H9 (cell line): ENCODE measurements at regions not wholly inside any gene's neighbourhood (a gene's known extent, or its start where the extent isn't known, plus 50 kb on each side); places are given as distances from the start of the nearest gene placed in this dataset.

ENCODE experiments used
- DNase-seq: peaks from one replicate; pipeline ENCODE4 v3.0.0-alpha.2; 2017
- H2AFZ ChIP-seq: one replicate; pipeline ENCODE4 v1.6.1; 2013; ENCODE audit warnings: mild to moderate bottlenecking, low read length, control low read depth, moderate library complexity
- H2AK5ac ChIP-seq: 2 replicates; pipeline ENCODE4 v1.6.1; 2013; ENCODE audit warnings: low read length, control low read depth, mixed read lengths; ENCODE audit not compliant: insufficient read length
- H2BK120ac ChIP-seq: one replicate; pipeline ENCODE4 v1.6.1; 2013; ENCODE audit warnings: low read depth, mild to moderate bottlenecking, low read length, control low read depth, inconsistent platforms; ENCODE audit not compliant: poor library complexity, severe bottlenecking
- H2BK12ac ChIP-seq: 2 replicates; pipeline ENCODE4 v1.6.1; 2013; ENCODE audit warnings: low read length, control low read depth, mixed read lengths, low read depth; ENCODE audit not compliant: insufficient read length
- H2BK15ac ChIP-seq: 2 replicates; pipeline ENCODE4 v1.6.1; 2013; ENCODE audit warnings: low read depth, low read length, control low read depth
- H2BK20ac ChIP-seq: one replicate; pipeline ENCODE4 v1.6.1; 2013; ENCODE audit warnings: low read depth, mild to moderate bottlenecking, low read length, control low read depth, inconsistent platforms; ENCODE audit not compliant: poor library complexity, severe bottlenecking
- H2BK5ac ChIP-seq: 2 replicates; pipeline ENCODE4 v1.6.1; 2013; ENCODE audit warnings: low read length, control low read depth, mixed read lengths; ENCODE audit not compliant: insufficient read length
- H3K14ac ChIP-seq: 2 replicates; pipeline ENCODE4 v1.6.1; 2013; ENCODE audit warnings: low read length, control low read depth; ENCODE audit not compliant: insufficient read depth
- H3K18ac ChIP-seq: 2 replicates; pipeline ENCODE4 v1.6.1; 2013; ENCODE audit warnings: low read depth, mild to moderate bottlenecking, mixed read lengths, low read length, control low read depth; ENCODE audit not compliant: insufficient read length
- H3K23ac ChIP-seq: 2 replicates; pipeline ENCODE4 v1.6.1; 2013; ENCODE audit warnings: low read length, control low read depth, mixed read lengths, low read depth; ENCODE audit not compliant: insufficient read length
- H3K23me2 ChIP-seq: 2 replicates; pipeline ENCODE4 v1.6.1; 2013; ENCODE audit warnings: low read depth, mild to moderate bottlenecking, mixed read lengths, low read length, control low read depth; ENCODE audit not compliant: insufficient read length, poor library complexity, severe bottlenecking
- H3K27ac ChIP-seq: 2 replicates; pipeline ENCODE4 v1.5.1; 2013; ENCODE audit warnings: low read length, control low read depth, mixed read lengths, low read depth; ENCODE audit not compliant: insufficient read length
- H3K27me3 ChIP-seq: 2 replicates; pipeline ENCODE4 v1.6.1; 2013; ENCODE audit warnings: low read length, control low read depth, inconsistent platforms; ENCODE audit not compliant: insufficient read depth
- H3K4ac ChIP-seq: 2 replicates; pipeline ENCODE4 v1.6.1; 2013; ENCODE audit warnings: low read depth, mild to moderate bottlenecking, control low read depth, inconsistent platforms, low read length, moderate library complexity
- H3K4me1 ChIP-seq: 2 replicates; pipeline ENCODE4 v1.6.1; 2013; ENCODE audit warnings: low read length, control low read depth, inconsistent platforms; ENCODE audit not compliant: insufficient read depth
- H3K4me2 ChIP-seq: 2 replicates; pipeline ENCODE4 v1.6.1; 2013; ENCODE audit warnings: low read length, control low read depth, mixed read lengths; ENCODE audit not compliant: insufficient read length, insufficient read depth
- H3K56ac ChIP-seq: 2 replicates; pipeline ENCODE4 v1.6.1; 2013; ENCODE audit warnings: low read depth, mild to moderate bottlenecking, mixed read lengths, low read length, control low read depth; ENCODE audit not compliant: insufficient read length
- H3K79me1 ChIP-seq: 2 replicates; pipeline ENCODE4 v1.6.1; 2013; ENCODE audit warnings: low read depth, mild to moderate bottlenecking, moderate library complexity, low read length, control low read depth, inconsistent platforms; ENCODE audit not compliant: insufficient read depth, poor library complexity, severe bottlenecking
- H3K79me2 ChIP-seq: 2 replicates; pipeline ENCODE4 v1.6.1; 2013; ENCODE audit warnings: low read length, control low read depth, inconsistent platforms; ENCODE audit not compliant: insufficient read depth
- H3K9ac ChIP-seq: 2 replicates; pipeline ENCODE4 v1.6.1; 2013; ENCODE audit warnings: low read length, control low read depth, mixed read lengths; ENCODE audit not compliant: insufficient read length; ENCODE audit errors: extremely low read depth
- H3K9me3 ChIP-seq: one replicate; pipeline ENCODE4 v1.6.1; 2013; ENCODE audit warnings: low read depth, low read length, inconsistent platforms; ENCODE audit not compliant: control insufficient read depth
- H3T11ph ChIP-seq: one replicate; pipeline ENCODE4 v1.6.1; 2013; ENCODE audit warnings: mild to moderate bottlenecking, low read length, control low read depth, inconsistent platforms
- H4K20me1 ChIP-seq: one replicate; pipeline ENCODE4 v1.6.1; 2013; ENCODE audit not compliant: control insufficient read depth, insufficient read length, insufficient read depth
- H4K5ac ChIP-seq: 2 replicates; pipeline ENCODE4 v1.6.1; 2013; ENCODE audit warnings: low read depth, mild to moderate bottlenecking, mixed read lengths, low read length, control low read depth; ENCODE audit not compliant: insufficient read length
- H4K8ac ChIP-seq: replicated peaks from 2 replicates; pipeline ENCODE4 v1.6.1; 2013; ENCODE audit warnings: low read length, control low read depth, mixed read lengths, low read depth; ENCODE audit not compliant: insufficient read length
- H4K91ac ChIP-seq: 2 replicates; pipeline ENCODE4 v1.6.1; 2013; ENCODE audit warnings: low read depth, mild to moderate bottlenecking, moderate library complexity, mixed read lengths, low read length, control low read depth; ENCODE audit not compliant: insufficient read length
- H3K27ac Mint-ChIP-seq, 3 experiments: 2 replicates in 2 of 3; 3 replicates in 1 of 3; pipeline ENCODE4 v1.8.0; 2020 to 2021; ENCODE audit warnings: mixed read lengths in 3 of 3, mild to moderate bottlenecking in 1 of 3, moderate library complexity in 1 of 3
- H3K27me3 Mint-ChIP-seq: 2 replicates; pipeline ENCODE4 v1.8.0; 2021; ENCODE audit warnings: low read depth, mild to moderate bottlenecking, moderate library complexity, mixed read lengths
- H3K36me3 Mint-ChIP-seq, 3 experiments: 2 replicates in 2 of 3; 3 replicates in 1 of 3; pipeline ENCODE4 v1.8.0; 2020 to 2021; ENCODE audit warnings: low read depth in 3 of 3, mixed read lengths in 3 of 3; ENCODE audit not compliant: insufficient read depth in 1 of 3
- H3K4me1 Mint-ChIP-seq, 2 experiments: 2 replicates each; pipeline ENCODE4 v1.8.0; 2020; ENCODE audit warnings: mixed read lengths in 2 of 2
- H3K4me3 Mint-ChIP-seq, 2 experiments: 2 replicates in 1 of 2; 3 replicates in 1 of 2; pipeline ENCODE4 v1.8.0; 2020 to 2021; ENCODE audit warnings: mild to moderate bottlenecking in 2 of 2, mixed read lengths in 2 of 2, moderate library complexity in 1 of 2
- H3K9me3 Mint-ChIP-seq, 2 experiments: 2 replicates in 1 of 2; 3 replicates in 1 of 2; pipeline ENCODE4 v1.8.0; 2020; ENCODE audit warnings: mild to moderate bottlenecking in 2 of 2, mixed read lengths in 2 of 2, moderate library complexity in 1 of 2
- WGBS: extraction: QIAGEN DNeasy Blood & Tissue Kit; methylation state at CpG from one replicate; pipeline ENCODE4 v1.1.7; 2013; ENCODE audit warnings: missing lambda C conversion rate, low lambda C conversion rate, mixed read lengths; ENCODE audit not compliant: insufficient read length; ENCODE audit errors: extremely low coverage; 5-methylcytosine and 5-hydroxymethylcytosine counted together
- TF ChIP-seq, protein P1 (sequence below): fragments of 200-600 bp; sonication (generic); conservative IDR thresholded peaks from 3 replicates; pipeline ENCODE4 v1.8.0; 2021; ENCODE audit warnings: antibody characterized with exemption, mild to moderate bottlenecking

DNA sequence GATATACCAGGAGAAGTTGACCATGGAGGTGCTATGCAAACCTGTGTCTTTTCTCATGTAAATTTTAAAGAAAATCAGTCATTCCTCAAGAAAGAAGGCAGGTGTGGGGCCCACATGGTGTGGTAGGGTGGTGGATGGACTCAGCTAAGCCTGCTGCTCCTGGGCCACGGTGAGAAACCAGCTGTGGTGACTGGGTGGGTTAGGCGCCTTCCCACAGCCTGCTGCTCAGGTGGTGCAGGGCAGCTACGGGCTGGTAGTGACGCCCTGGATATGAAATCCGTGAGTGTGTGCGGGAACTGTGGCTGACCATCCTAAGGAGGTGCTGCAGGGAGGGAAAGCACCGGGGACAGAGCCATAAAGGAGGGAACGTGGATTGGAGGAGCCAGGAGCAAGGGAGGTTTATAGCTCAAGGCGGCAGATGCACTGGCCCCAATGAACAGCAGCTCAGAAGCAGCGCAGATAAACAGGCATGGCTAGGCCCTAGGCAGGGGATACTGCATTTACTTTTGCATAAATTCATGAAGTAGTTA lies 408.8 kb downstream of the FUT8 start:
- no CpG with 5 or more reads among the region's 10 CpGs for WGBS
- DNase-seq = no peak
- H3K27ac Mint-ChIP-seq = no peak overlapping the region
- Histone ChIP-seq H3K14ac (peak overlapping the region; percentile 16; the same call in 1 of the 2 replicates), H3K23ac (no peak overlapping the region), H3K23me2 (no peaks in the 10 kb centered on the region), H4K20me1 (no peaks in the 10 kb centered on the region), H3K4ac (no peak overlapping the region), H3K27me3 (no peaks in the 10 kb centered on the region), H4K8ac (no peak overlapping the region), H3K4me1 (peaks cover 11% of the 10 kb centered on the region; the same call in 1 of the 2 replicates), H3K79me2 (no peaks in the 10 kb centered on the region), H3K18ac (no peak overlapping the region), H2AK5ac (no peak overlapping the region), H4K91ac (no peak overlapping the region), H3T11ph (no peak overlapping the region), H2BK20ac (no peak overlapping the region), H2BK120ac (no peak overlapping the region), H3K27ac (no peak overlapping the region), H3K9me3 (no peaks in the 10 kb centered on the region), H2BK15ac (no peak overlapping the region), H3K4me2 (no peak overlapping the region), H2BK12ac (no peak overlapping the region), H3K56ac (no peak overlapping the region), H2BK5ac (no peak overlapping the region), H2AFZ (no peak overlapping the region), H3K79me1 (no peaks in the 10 kb centered on the region), H4K5ac (no peak overlapping the region), H3K9ac (no peak overlapping the region)
- H3K4me1 Mint-ChIP-seq = peaks cover 9% of the 10 kb centered on the region in 2 experiments
- no peaks in the 10 kb centered on the region; the same call in 1 of the 2 replicates for H3K27me3 Mint-ChIP-seq
- H3K9me3 Mint-ChIP-seq = no peaks in the 10 kb centered on the region
- no peaks in the 10 kb centered on the region for H3K36me3 Mint-ChIP-seq
- TF ChIP-seq, protein P1, sequence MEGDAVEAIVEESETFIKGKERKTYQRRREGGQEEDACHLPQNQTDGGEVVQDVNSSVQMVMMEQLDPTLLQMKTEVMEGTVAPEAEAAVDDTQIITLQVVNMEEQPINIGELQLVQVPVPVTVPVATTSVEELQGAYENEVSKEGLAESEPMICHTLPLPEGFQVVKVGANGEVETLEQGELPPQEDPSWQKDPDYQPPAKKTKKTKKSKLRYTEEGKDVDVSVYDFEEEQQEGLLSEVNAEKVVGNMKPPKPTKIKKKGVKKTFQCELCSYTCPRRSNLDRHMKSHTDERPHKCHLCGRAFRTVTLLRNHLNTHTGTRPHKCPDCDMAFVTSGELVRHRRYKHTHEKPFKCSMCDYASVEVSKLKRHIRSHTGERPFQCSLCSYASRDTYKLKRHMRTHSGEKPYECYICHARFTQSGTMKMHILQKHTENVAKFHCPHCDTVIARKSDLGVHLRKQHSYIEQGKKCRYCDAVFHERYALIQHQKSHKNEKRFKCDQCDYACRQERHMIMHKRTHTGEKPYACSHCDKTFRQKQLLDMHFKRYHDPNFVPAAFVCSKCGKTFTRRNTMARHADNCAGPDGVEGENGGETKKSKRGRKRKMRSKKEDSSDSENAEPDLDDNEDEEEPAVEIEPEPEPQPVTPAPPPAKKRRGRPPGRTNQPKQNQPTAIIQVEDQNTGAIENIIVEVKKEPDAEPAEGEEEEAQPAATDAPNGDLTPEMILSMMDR = no peak
- H3K4me3 Mint-ChIP-seq = no peak overlapping the region
